ENCODE measurements at regions not wholly inside any gene's neighbourhood (a gene's known extent, or its start where the extent isn't known, plus 50 kb on each side); places are given as distances from the start of the nearest gene placed in this dataset.

DNA sequence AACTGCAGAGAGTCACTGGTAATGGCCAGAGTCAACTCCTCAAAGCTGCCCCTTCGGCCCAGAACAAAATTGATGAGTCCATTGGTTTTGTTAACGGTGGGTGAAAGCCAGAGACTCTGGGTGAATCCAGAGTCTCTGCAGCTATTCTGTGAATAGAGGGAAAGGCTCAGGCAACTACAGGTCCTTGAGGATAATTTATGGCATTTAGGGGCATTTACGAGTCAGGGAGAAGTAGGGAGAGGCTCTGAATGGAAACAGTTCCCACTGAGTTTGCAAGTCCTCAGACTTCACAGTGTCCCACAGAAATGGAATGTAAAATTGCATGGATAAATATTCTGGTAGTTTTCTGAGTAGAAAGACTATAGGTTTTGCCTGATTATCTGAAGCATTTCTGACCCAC, 257.8 kb downstream of the SEC61B start:
- no peak for DNase-seq (ENCODE audit: low read depth)
- TF ChIP-seq, protein P1, sequence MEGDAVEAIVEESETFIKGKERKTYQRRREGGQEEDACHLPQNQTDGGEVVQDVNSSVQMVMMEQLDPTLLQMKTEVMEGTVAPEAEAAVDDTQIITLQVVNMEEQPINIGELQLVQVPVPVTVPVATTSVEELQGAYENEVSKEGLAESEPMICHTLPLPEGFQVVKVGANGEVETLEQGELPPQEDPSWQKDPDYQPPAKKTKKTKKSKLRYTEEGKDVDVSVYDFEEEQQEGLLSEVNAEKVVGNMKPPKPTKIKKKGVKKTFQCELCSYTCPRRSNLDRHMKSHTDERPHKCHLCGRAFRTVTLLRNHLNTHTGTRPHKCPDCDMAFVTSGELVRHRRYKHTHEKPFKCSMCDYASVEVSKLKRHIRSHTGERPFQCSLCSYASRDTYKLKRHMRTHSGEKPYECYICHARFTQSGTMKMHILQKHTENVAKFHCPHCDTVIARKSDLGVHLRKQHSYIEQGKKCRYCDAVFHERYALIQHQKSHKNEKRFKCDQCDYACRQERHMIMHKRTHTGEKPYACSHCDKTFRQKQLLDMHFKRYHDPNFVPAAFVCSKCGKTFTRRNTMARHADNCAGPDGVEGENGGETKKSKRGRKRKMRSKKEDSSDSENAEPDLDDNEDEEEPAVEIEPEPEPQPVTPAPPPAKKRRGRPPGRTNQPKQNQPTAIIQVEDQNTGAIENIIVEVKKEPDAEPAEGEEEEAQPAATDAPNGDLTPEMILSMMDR (IDR thresholded peaks at IDR 0.05; ENCODE audit: insufficient read depth, low read length) = no peak

DNA sequence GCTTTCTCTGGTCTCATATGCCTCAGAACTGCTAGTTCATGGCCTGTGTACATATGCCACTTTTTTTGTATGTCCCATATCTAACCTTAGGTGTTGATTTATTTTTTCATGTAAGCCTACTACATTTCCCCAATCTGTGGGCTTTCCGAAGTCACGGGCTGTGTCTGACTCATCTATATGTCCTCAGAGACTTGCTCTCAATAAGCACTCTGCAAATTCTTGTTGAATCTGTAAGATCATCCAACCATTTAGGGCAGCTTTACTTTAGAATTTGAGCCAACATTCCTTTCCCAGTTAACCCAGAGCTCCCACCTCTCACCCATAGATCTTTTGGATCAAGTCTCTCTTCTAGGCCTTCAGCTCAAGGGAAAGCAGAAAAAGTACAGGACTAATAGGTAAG, 263.4 kb downstream of the SEC61B start:
- peak; percentile 28 for DNase-seq (ENCODE audit: low read depth)
- TF ChIP-seq, protein P1 (IDR thresholded peaks at IDR 0.05; ENCODE audit: insufficient read depth, low read length) = no peak
- no peak overlapping the region for H3K4me3 ChIP-seq (ENCODE audit: low read depth, low read length)

More for the DNA sequence above, 257.8 kb downstream of the SEC61B start:
- no peak overlapping the region for H3K4me3 ChIP-seq (ENCODE audit: low read depth, low read length)

DNA sequence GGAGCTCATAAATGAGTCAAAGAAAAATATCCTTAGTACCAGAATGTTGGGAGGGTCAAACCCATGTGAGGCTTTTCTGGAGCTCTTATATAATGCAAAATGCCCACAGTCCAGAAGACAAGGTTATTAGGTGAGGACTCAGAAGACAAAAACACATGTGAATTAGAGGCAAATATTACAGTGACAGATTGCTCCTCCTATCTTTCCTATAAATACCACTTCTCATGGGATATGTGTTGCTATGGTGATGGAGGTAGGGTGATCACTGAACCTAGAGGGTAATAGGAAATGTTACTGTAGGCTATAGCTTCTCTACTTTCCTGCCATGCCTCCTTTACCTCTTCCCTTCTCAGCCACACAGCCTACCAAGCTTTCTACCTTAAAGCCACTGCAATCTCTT, 264.6 kb downstream of the SEC61B start:
- no peak overlapping the region for H3K4me3 ChIP-seq (ENCODE audit: low read depth, low read length)
- TF ChIP-seq, protein P1 (IDR thresholded peaks at IDR 0.05; ENCODE audit: insufficient read depth, low read length) = no peak
- no peak for DNase-seq (ENCODE audit: low read depth)

DNA sequence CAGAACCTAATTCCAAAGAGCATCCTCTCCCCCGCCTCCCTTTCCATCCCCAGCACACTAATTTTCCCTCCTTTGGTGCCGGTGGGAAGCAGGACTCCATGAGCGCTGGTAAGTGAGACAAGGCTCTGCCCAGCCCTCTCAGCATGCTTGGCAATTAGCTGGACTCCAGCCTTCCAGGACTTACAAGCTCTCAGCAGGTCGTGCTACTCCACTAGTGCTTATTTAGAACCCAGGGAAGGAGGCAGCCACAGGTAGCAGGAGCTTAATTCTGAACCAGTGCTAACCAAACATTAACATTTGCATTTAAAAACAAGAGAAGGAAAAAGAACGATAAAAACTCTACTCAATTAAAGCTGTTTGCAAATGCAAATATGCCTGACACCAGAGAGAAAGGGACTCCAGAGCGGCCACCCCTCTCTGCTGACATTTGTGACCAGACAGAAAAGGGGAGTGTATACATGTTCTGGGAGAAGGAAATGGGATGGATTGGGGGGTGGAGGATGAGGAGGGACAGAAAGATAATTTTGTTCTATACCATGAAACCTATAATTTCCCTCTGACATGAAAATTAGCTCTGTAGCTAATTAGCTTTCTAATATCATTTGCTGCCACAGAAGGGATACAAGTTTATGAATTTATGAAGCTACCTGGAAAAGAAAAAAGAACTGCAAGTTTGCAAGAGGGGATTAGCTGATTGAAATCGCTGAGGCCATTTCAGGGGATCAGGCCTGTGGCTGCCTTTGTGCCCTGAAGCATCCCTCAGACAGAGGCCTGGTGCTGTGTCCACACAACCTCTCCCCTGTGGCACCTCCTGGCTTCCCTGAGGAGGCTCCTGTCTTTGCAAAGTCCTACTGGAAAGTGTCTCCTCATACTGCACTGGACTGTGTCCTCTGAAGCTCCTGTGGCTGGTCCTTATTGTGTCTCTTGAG, 266.3 kb downstream of the SEC61B start:
- no peak overlapping the region for H3K4me3 ChIP-seq (ENCODE audit: low read depth, low read length)
- TF ChIP-seq, protein P1 (IDR thresholded peaks at IDR 0.05; ENCODE audit: insufficient read depth, low read length) = no peak
- DNase-seq (ENCODE audit: low read depth) = no peak

DNA sequence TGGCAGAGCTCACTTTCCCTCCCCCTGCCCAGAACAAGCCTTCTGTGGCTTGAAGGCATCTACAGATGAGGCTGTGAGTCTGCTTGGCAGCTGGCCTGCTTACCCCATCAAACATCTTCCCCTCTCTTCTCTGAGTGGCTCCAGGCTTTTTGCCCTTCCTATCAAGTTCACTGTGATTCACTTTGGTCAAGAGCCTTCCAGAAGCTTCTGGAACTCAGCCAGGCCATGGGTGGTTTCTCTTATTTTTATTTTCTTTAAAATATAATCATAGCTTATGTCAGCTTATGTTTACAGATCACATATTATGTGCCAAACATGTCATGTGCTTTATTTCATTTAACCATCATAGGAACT, 267.0 kb downstream of the SEC61B start:
- H3K4me3 ChIP-seq (ENCODE audit: low read depth, low read length) = no peak overlapping the region
- peak; percentile 57 for DNase-seq (ENCODE audit: low read depth)
- TF ChIP-seq, protein P1 (IDR thresholded peaks at IDR 0.05; ENCODE audit: insufficient read depth, low read length) = no peak

DNA sequence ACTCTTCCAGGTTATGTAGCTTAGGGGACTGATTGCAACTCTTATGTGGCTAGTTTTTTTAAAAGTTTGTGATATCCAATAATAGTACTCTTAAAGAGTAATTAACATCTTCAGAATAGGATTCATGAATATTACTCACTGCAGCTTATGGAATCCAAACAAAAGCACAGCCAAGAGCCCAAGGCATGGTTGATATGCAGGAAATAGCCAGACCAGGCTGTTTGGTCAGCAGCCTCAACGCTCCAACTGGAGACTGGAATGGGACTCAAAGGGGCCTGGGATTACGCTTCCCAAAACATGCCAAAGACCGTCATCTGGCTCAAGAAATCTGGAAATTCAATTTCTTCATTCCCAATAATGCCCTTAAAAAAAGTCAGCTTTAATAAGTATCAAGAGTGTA, 268.6 kb downstream of the SEC61B start:
- H3K4me3 ChIP-seq (ENCODE audit: low read depth, low read length) = no peak overlapping the region
- DNase-seq (ENCODE audit: low read depth) = peak; percentile 9
- TF ChIP-seq, protein P1 (IDR thresholded peaks at IDR 0.05; ENCODE audit: insufficient read depth, low read length) = no peak
